Peyer's patch (tissue), 4 donors: ENCODE measurements at regions not wholly inside any gene's neighbourhood (a gene's known extent, or its start where the extent isn't known, plus 50 kb on each side); places are given as distances from the start of the nearest gene placed in this dataset.

Source experiments
- CTCF ChIP-seq, 6 experiments: fragments of 450-650 bp in 4 of 6; fragments of 200-600 bp in 2 of 6; sonication (generic) in 1 of 6; IDR thresholded peaks; one replicate each; pipeline ENCODE4 v1.5.1; 2017 to 2019; ENCODE audit warnings: antibody characterized with exemption in 6 of 6, mild to moderate bottlenecking in 3 of 6, moderate library complexity in 1 of 6
- POLR2A ChIP-seq, 2 donors: fragments of 450-650 bp; IDR thresholded peaks; one replicate each; pipeline ENCODE4 v1.5.1; 2017; ENCODE audit warnings: antibody characterized with exemption in 2 of 2, mild to moderate bottlenecking in 2 of 2, moderate library complexity in 2 of 2

DNA sequence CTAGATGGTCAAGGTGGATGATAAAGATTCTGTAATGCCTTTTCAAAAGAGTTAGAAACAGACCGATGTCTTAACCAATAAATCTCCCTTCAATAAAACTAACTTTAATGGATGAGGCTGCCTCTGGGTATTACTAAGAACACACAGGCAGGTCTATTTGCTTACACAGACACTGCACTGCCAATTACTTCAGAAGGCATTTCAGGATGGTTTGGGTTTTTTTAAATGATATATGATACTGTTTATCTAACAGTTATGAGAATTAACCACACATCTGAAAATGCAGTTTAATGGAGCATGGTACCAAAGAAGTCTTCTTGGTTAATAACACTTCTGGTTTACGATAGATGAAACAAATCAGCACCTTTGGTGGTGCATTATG is 367.9 kb upstream of the GRAMD2B start:
- TF ChIP-seq CTCF (IDR thresholded peaks at IDR 0.05) (no peak), POLR2A (IDR thresholded peaks at IDR 0.05) (no peak)
